ENCODE measurements at regions not wholly inside any gene's neighbourhood (a gene's known extent, or its start where the extent isn't known, plus 50 kb on each side); places are given as distances from the start of the nearest gene placed in this dataset.

GRCh38 chr15:94815110-94815731 is 583.9 kb downstream of the MCTP2 start:
- Mint-ChIP-seq H3K27ac (ENCODE audit: unreplicated experiment) (no peak overlapping the region), H3K9me3 (ENCODE audit: unreplicated experiment) (no peaks in the 10 kb centered on the region), H3K4me1 (ENCODE audit: low read depth, unreplicated experiment) (no peaks in the 10 kb centered on the region), H3K27me3 (ENCODE audit: unreplicated experiment) (peaks cover 3% of the 10 kb centered on the region), H3K4me3 (ENCODE audit: unreplicated experiment) (no peak overlapping the region), H3K36me3 (ENCODE audit: unreplicated experiment) (no peaks in the 10 kb centered on the region)
- DNase-seq = no peak
- TF ChIP-seq, protein P1, sequence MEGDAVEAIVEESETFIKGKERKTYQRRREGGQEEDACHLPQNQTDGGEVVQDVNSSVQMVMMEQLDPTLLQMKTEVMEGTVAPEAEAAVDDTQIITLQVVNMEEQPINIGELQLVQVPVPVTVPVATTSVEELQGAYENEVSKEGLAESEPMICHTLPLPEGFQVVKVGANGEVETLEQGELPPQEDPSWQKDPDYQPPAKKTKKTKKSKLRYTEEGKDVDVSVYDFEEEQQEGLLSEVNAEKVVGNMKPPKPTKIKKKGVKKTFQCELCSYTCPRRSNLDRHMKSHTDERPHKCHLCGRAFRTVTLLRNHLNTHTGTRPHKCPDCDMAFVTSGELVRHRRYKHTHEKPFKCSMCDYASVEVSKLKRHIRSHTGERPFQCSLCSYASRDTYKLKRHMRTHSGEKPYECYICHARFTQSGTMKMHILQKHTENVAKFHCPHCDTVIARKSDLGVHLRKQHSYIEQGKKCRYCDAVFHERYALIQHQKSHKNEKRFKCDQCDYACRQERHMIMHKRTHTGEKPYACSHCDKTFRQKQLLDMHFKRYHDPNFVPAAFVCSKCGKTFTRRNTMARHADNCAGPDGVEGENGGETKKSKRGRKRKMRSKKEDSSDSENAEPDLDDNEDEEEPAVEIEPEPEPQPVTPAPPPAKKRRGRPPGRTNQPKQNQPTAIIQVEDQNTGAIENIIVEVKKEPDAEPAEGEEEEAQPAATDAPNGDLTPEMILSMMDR (IDR thresholded peaks at IDR 0.05; ENCODE audit: partially characterized antibody, unreplicated experiment) = no peak

GRCh38 chr15:94815914-94816313 is 584.6 kb downstream of the MCTP2 start:
- Mint-ChIP-seq H3K27ac (ENCODE audit: unreplicated experiment) (no peak overlapping the region), H3K27me3 (ENCODE audit: unreplicated experiment) (peaks cover 3% of the 10 kb centered on the region), H3K36me3 (ENCODE audit: unreplicated experiment) (no peaks in the 10 kb centered on the region), H3K4me3 (ENCODE audit: unreplicated experiment) (no peak overlapping the region), H3K9me3 (ENCODE audit: unreplicated experiment) (no peaks in the 10 kb centered on the region), H3K4me1 (ENCODE audit: low read depth, unreplicated experiment) (no peaks in the 10 kb centered on the region)
- DNase-seq = no peak
- TF ChIP-seq, protein P1 (IDR thresholded peaks at IDR 0.05; ENCODE audit: partially characterized antibody, unreplicated experiment) = no peak

DNA sequence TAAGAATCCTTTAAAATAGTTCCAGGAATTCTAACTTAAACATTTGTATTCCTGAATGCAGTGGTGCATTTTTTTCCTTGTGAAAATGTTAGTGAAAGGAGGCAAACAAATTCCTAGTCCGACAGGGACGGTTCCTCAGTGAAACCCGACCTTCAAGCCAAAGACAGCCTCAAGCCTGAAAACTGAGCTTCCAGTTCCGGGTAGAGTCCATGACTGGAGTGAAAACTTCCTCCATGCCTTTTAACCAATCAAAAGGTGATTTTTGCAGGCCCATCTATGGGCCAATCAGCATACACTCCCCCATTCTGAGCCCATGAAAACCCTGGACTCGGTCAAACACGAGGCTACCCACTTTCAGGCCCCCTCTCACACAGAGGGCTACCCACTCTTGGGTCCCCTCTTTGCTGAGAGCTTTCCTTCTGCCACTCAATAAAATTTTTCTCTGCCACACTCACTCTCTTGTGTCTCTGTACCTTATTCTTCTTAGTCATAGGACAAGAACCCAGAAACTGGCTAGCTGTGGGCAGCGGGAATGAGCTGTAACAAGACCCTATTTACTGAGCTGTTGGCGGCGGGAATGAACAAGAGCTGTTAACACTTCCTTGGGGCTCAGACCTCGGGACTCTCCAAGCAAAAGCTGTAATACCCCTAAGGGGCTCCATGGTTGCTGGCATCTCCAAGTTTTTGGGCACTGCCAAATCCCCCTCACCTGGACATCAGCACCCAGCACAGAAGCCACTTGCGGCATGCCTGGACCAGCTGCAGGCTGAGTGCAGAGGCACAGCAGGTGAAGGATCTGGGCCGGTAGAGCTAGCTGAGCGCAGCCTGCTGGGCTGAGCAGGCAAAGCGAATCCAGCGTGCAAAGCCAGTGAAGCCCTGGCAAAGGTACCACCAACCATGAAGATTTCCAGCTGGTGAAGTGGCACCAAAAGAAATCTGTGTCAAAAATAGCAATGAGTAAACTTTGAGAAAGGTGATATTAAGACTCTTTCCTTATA is 598.8 kb downstream of the MCTP2 start:
- TF ChIP-seq, protein P1 (IDR thresholded peaks at IDR 0.05; ENCODE audit: partially characterized antibody, unreplicated experiment) = no peak
- DNase-seq = no peak
- H3K9me3 Mint-ChIP-seq (ENCODE audit: unreplicated experiment) = no peaks in the 10 kb centered on the region
- no peak overlapping the region for H3K4me3 Mint-ChIP-seq (ENCODE audit: unreplicated experiment)
- H3K36me3 Mint-ChIP-seq (ENCODE audit: unreplicated experiment) = peaks cover 8% of the 10 kb centered on the region
- H3K27ac Mint-ChIP-seq (ENCODE audit: unreplicated experiment) = no peak overlapping the region
- H3K27me3 Mint-ChIP-seq (ENCODE audit: unreplicated experiment) = no peaks in the 10 kb centered on the region
- no peaks in the 10 kb centered on the region for H3K4me1 Mint-ChIP-seq (ENCODE audit: low read depth, unreplicated experiment)

- H3K9me3 Mint-ChIP-seq (ENCODE audit: unreplicated experiment) = no peaks in the 10 kb centered on the region
- H3K27ac Mint-ChIP-seq (ENCODE audit: unreplicated experiment) = no peak overlapping the region
- peaks cover 2% of the 10 kb centered on the region for H3K27me3 Mint-ChIP-seq (ENCODE audit: unreplicated experiment)
These were observed 602.6 kb downstream of the MCTP2 start for GRCh38 chr15:94834000-94834399.

More at GRCh38 chr15:94834000-94834399, 602.6 kb downstream of the MCTP2 start:
- no peaks in the 10 kb centered on the region for H3K4me1 Mint-ChIP-seq (ENCODE audit: low read depth, unreplicated experiment)
- H3K4me3 Mint-ChIP-seq (ENCODE audit: unreplicated experiment) = no peak overlapping the region
- H3K36me3 Mint-ChIP-seq (ENCODE audit: unreplicated experiment) = peaks cover 8% of the 10 kb centered on the region
- TF ChIP-seq, protein P1 (IDR thresholded peaks at IDR 0.05; ENCODE audit: partially characterized antibody, unreplicated experiment) = no peak
- no peak for DNase-seq

All from glutamatergic neuron (in vitro differentiated cells).